ENCODE measurements at regions not wholly inside any gene's neighbourhood (a gene's known extent, or its start where the extent isn't known, plus 50 kb on each side); places are given as distances from the start of the nearest gene placed in this dataset.
"Not testable (repeated sequence)": the region's sequence is repeated elsewhere in the genome, so short reads cannot be mapped to it uniquely, and the experiment has no call there.

- not testable (repeated sequence) for DNase-seq (ENCODE audit: low read depth in 2 of 2)
Observed at GRCh38 chr13:21261487-21262216, 85.2 kb downstream of the MRPL57 start.

- not testable (repeated sequence) for DNase-seq (ENCODE audit: low read depth in 2 of 2)
Observed at GRCh38 chr13:21263909-21264308, 87.5 kb downstream of the MRPL57 start.

- not testable (repeated sequence) for DNase-seq (ENCODE audit: low read depth in 2 of 2)
Observed at GRCh38 chr13:21268485-21268884, 92.0 kb downstream of the MRPL57 start.

- not testable (repeated sequence) for DNase-seq (ENCODE audit: low read depth in 2 of 2)
Observed at GRCh38 chr13:21272439-21272838, 96.0 kb downstream of the MRPL57 start.

- DNase-seq (ENCODE audit: low read depth in 2 of 2), result not testable (repeated sequence)
Observed at GRCh38 chr13:21274457-21274856, 98.0 kb downstream of the MRPL57 start.

GRCh38 chr13:21282065-21282464, 105.6 kb downstream of the MRPL57 start:
- no peak for DNase-seq (ENCODE audit: low read depth in 2 of 2)

- DNase-seq (ENCODE audit: low read depth in 2 of 2), result no peak
Observed at GRCh38 chr13:21287331-21287907, 111.0 kb downstream of the MRPL57 start.

- DNase-seq (ENCODE audit: low read depth in 2 of 2), result no peak
Observed at GRCh38 chr13:21289475-21289874, 113.0 kb downstream of the MRPL57 start.

GRCh38 chr13:21290442-21291002, 114.1 kb downstream of the MRPL57 start:
- not testable (repeated sequence) for DNase-seq (ENCODE audit: low read depth in 2 of 2)

- no peak for DNase-seq (ENCODE audit: low read depth in 2 of 2)
Observed at GRCh38 chr13:21291840-21292239, 115.4 kb downstream of the MRPL57 start.

GRCh38 chr13:21296991-21297390, 120.5 kb downstream of the MRPL57 start:
- DNase-seq (ENCODE audit: low read depth in 2 of 2), result peak; percentile 25 to 33

- no peak for DNase-seq (ENCODE audit: low read depth in 2 of 2)
Observed at GRCh38 chr13:21297447-21297846, 121.0 kb downstream of the MRPL57 start.

GRCh38 chr13:21297914-21298831, 121.7 kb downstream of the MRPL57 start:
- peak; percentile 81 to 83 for DNase-seq (ENCODE audit: low read depth in 2 of 2)

- no peak for DNase-seq (ENCODE audit: low read depth in 2 of 2)
Observed at GRCh38 chr13:21304256-21304655, 127.8 kb downstream of the MRPL57 start.

- DNase-seq (ENCODE audit: low read depth in 2 of 2), result not testable (repeated sequence)
Observed at GRCh38 chr13:21306300-21307073, 130.0 kb downstream of the MRPL57 start.

- DNase-seq (ENCODE audit: low read depth in 2 of 2), result not testable (repeated sequence)
Observed at GRCh38 chr13:21307158-21307557, 130.7 kb downstream of the MRPL57 start.

GRCh38 chr13:21308906-21309305, 132.4 kb downstream of the MRPL57 start:
- no peak for DNase-seq (ENCODE audit: low read depth in 2 of 2)

- DNase-seq (ENCODE audit: low read depth in 2 of 2), result no peak
Observed at GRCh38 chr13:21309542-21310172, 133.2 kb downstream of the MRPL57 start.

GRCh38 chr13:21310220-21310619, 133.8 kb downstream of the MRPL57 start:
- no peak for DNase-seq (ENCODE audit: low read depth in 2 of 2)

- not testable (repeated sequence) for DNase-seq (ENCODE audit: low read depth in 2 of 2)
Observed at GRCh38 chr13:21314976-21315375, 138.5 kb downstream of the MRPL57 start.

GRCh38 chr13:21316376-21316775, 139.9 kb downstream of the MRPL57 start:
- no peak for DNase-seq (ENCODE audit: low read depth in 2 of 2)

Measured in stimulated activated CD8-positive, alpha-beta memory T cell treated with anti-CD3 and anti-CD28 coated beads, Interleukin-15, amount 100 ng/mL, for 48 hours (primary cell).